SU-DHL-6 (cell line): ENCODE measurements at regions not wholly inside any gene's neighbourhood (a gene's known extent, or its start where the extent isn't known, plus 50 kb on each side); places are given as distances from the start of the nearest gene placed in this dataset.

Experiments used
- H2AFZ ChIP-seq: fragments of 200-600 bp; sonication (generic); 2 replicates; pipeline ENCODE4 v1.6.1; 2014; ENCODE audit warnings: low read depth, mild to moderate bottlenecking, moderate library complexity, mixed read lengths, antibody characterized with exemption, low read length; ENCODE audit not compliant: severe bottlenecking
- H3F3A ChIP-seq: fragments of 200-600 bp; shearing (Covaris generic); 2 replicates; pipeline ENCODE4 v1.6.0; 2016; ENCODE audit warnings: antibody characterized with exemption, mild to moderate bottlenecking; ENCODE audit not compliant: insufficient read depth
- H3K27ac ChIP-seq: fragments of 200-600 bp; sonication (generic); 2 replicates; pipeline ENCODE4 v1.5.1; 2016; ENCODE audit warnings: low read depth, mild to moderate bottlenecking, low read length, moderate library complexity, mixed read lengths
- H3K27me3 ChIP-seq: fragments of 200-600 bp; sonication (generic), shearing (Covaris generic); 2 replicates; pipeline ENCODE4 v1.6.0; 2014; ENCODE audit warnings: mild to moderate bottlenecking, low read length
- H3K36me3 ChIP-seq: fragments of 200-600 bp; sonication (generic); 2 replicates; pipeline ENCODE4 v1.6.1; 2014; ENCODE audit warnings: mild to moderate bottlenecking, low read length, mixed read lengths
- H3K4me2 ChIP-seq: fragments of 300-600, 200-600 bp; shearing (Covaris generic), sonication (generic); 2 replicates; pipeline ENCODE4 v1.6.0; 2014; ENCODE audit warnings: low read length, low read depth, mild to moderate bottlenecking; ENCODE audit not compliant: poor library complexity, severe bottlenecking
- H3K4me3 ChIP-seq: fragments of 200-600 bp; sonication (generic); 2 replicates; pipeline ENCODE4 v1.5.1; 2014; ENCODE audit warnings: antibody characterized with exemption, low read length, mild to moderate bottlenecking, mixed read lengths; ENCODE audit not compliant: insufficient read depth, poor library complexity, severe bottlenecking
- H3K79me2 ChIP-seq: fragments of 200-600 bp; sonication (generic); 2 replicates; pipeline ENCODE4 v1.6.1; 2014; ENCODE audit warnings: mild to moderate bottlenecking, low read length, moderate library complexity; ENCODE audit not compliant: insufficient read depth
- H3K9ac ChIP-seq: fragments of 200-600 bp; sonication (generic); 2 replicates; pipeline ENCODE4 v1.7.0; 2014; ENCODE audit warnings: mild to moderate bottlenecking, low read length
- H3K9me2 ChIP-seq: fragments of 200-600 bp; sonication (generic); replicated peaks from 2 replicates; pipeline ENCODE4 v1.6.1; 2014; ENCODE audit warnings: low read length; ENCODE audit not compliant: insufficient read depth
- H3K9me3 ChIP-seq: fragments of 200-600 bp; sonication (generic); 2 replicates; pipeline ENCODE4 v1.6.1; 2014; ENCODE audit warnings: low read length, mixed read lengths; ENCODE audit not compliant: insufficient read depth
- H4K20me1 ChIP-seq: fragments of 200-600 bp; sonication (generic); 2 replicates; pipeline ENCODE4 v1.6.1; 2014; ENCODE audit warnings: low read depth, mild to moderate bottlenecking, antibody characterized with exemption, low read length, moderate library complexity, mixed read lengths
- EZH2phosphoT487 ChIP-seq: fragments of 200-600 bp; sonication (generic), shearing (Covaris generic); conservative IDR thresholded peaks from 2 replicates; pipeline ENCODE4 v1.6.1; 2018; ENCODE audit warnings: mild to moderate bottlenecking, antibody characterized with exemption, low read length, moderate library complexity, mixed read lengths
- TF ChIP-seq, protein P1 (sequence below): fragments of 200-600 bp; sonication (generic); IDR thresholded peaks from one replicate; pipeline ENCODE4 v1.5.1; 2017; ENCODE audit warnings: antibody characterized with exemption, mild to moderate bottlenecking, low read length, moderate library complexity; ENCODE audit not compliant: insufficient read depth, poor library complexity, severe bottlenecking

DNA sequence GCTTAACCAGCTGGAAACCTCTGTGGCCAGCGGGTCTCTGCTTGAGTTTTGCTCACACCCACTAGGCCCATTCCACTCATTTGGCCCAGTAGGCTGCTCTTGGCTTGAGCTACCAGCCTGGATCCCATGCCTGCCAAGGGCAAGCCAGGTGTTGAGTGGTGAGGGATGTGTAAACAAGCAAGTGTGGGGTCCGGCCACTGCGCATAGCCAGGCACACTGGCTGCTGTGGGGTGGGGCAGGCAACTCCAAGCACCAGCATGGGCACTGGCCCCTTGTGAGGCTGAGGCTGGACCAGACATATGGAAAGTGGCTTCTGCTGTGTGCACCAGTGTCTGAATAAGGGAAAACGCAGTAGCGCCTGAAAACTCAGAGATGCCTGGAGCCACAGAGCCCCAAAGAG, 732.7 kb downstream of the NR4A2 start:
- Histone ChIP-seq H2AFZ (no peak overlapping the region), H3K9me3 (no peaks in the 10 kb centered on the region), H3K36me3 (no peaks in the 10 kb centered on the region), H3K27me3 (no peaks in the 10 kb centered on the region), H3K4me3 (no peak overlapping the region), H3K9ac (no peak overlapping the region), H3F3A (no peaks in the 10 kb centered on the region), H3K27ac (no peak overlapping the region), H3K9me2 (no peaks in the 10 kb centered on the region), H3K4me2 (no peak overlapping the region), H4K20me1 (no peaks in the 10 kb centered on the region), H3K79me2 (no peaks in the 10 kb centered on the region)
- TF ChIP-seq, protein P1, sequence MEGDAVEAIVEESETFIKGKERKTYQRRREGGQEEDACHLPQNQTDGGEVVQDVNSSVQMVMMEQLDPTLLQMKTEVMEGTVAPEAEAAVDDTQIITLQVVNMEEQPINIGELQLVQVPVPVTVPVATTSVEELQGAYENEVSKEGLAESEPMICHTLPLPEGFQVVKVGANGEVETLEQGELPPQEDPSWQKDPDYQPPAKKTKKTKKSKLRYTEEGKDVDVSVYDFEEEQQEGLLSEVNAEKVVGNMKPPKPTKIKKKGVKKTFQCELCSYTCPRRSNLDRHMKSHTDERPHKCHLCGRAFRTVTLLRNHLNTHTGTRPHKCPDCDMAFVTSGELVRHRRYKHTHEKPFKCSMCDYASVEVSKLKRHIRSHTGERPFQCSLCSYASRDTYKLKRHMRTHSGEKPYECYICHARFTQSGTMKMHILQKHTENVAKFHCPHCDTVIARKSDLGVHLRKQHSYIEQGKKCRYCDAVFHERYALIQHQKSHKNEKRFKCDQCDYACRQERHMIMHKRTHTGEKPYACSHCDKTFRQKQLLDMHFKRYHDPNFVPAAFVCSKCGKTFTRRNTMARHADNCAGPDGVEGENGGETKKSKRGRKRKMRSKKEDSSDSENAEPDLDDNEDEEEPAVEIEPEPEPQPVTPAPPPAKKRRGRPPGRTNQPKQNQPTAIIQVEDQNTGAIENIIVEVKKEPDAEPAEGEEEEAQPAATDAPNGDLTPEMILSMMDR: no peak
- no peak for TF ChIP-seq EZH2phosphoT487

DNA sequence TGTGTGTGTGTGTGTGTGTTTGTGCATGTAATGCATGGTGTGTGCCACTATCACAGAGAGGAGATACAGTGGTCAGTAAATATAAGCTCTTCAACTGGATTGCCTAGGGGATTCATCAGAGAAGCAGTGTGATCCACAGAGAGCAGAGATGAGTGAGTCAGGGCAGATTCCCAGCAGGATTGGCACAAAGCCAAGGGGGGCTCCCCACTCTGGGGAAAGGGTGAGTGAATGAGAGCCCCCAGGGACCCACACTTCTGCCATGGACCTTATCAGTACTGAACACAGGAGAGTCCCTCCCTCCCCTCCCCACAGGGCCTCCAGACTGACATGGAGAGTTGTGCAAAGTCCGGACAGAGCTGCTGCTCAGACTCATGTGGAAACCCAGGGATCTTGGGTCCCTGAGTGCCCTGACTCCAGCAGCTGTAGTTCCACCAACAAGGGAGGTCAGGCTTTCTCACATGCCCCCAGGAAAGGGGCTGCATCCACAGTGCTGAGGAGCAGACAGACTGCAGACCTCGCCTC, 748.8 kb downstream of the NR4A2 start:
- Histone ChIP-seq H3K9me3 (no peaks in the 10 kb centered on the region), H3K4me2 (no peak overlapping the region), H4K20me1 (no peaks in the 10 kb centered on the region), H3F3A (no peaks in the 10 kb centered on the region), H3K36me3 (no peaks in the 10 kb centered on the region), H3K4me3 (no peak overlapping the region), H3K27me3 (no peaks in the 10 kb centered on the region), H3K9ac (no peak overlapping the region), H2AFZ (no peak overlapping the region), H3K79me2 (no peaks in the 10 kb centered on the region), H3K9me2 (no peaks in the 10 kb centered on the region), H3K27ac (no peak overlapping the region)
- TF ChIP-seq EZH2phosphoT487: no peak
- TF ChIP-seq, protein P1: no peak

DNA sequence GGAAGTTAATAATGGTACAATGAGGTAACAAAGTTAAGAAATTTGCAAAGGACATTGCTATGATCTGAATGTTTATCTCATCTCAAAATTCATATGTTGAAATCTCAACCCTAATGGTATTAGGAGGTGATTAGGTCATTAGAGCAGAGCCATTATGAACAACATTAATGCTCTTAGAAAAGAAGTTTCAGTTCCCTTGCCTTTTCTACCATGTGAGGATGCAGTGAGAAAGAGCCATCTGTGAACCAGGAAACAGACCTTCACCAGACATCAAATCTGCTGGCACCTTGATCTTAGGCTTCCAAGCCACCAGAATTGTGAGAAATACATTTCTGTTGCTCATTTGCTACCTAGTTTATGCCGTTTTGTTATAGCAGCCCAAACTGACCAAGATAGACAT, 757.6 kb downstream of the NR4A2 start:
- no peaks in the 10 kb centered on the region for H3F3A ChIP-seq

More for the DNA sequence above, 757.6 kb downstream of the NR4A2 start:
- H3K9me2 ChIP-seq: no peaks in the 10 kb centered on the region
- H3K9me3 ChIP-seq: no peaks in the 10 kb centered on the region
- H3K36me3 ChIP-seq: no peaks in the 10 kb centered on the region
- no peaks in the 10 kb centered on the region for H3K79me2 ChIP-seq
- H3K9ac ChIP-seq: no peak overlapping the region
- no peak for TF ChIP-seq EZH2phosphoT487
- TF ChIP-seq, protein P1: no peak
- H4K20me1 ChIP-seq: no peaks in the 10 kb centered on the region
- H3K27ac ChIP-seq: no peak overlapping the region
- H2AFZ ChIP-seq: no peak overlapping the region
- no peak overlapping the region for H3K4me2 ChIP-seq
- no peak overlapping the region for H3K4me3 ChIP-seq
- H3K27me3 ChIP-seq: no peaks in the 10 kb centered on the region
